ENCODE measurements at regions not wholly inside any gene's neighbourhood (a gene's known extent, or its start where the extent isn't known, plus 50 kb on each side); places are given as distances from the start of the nearest gene placed in this dataset.

GRCh38 chr1:4328402-4329071 lies 325.9 kb upstream of the AJAP1 start:
- ChIA-PET POLR2A (no interaction called here), CTCF (no interaction called here)

GRCh38 chr1:4330805-4331766 lies 323.3 kb upstream of the AJAP1 start:
- ChIA-PET CTCF (no interaction called here), POLR2A (no interaction called here)

DNA sequence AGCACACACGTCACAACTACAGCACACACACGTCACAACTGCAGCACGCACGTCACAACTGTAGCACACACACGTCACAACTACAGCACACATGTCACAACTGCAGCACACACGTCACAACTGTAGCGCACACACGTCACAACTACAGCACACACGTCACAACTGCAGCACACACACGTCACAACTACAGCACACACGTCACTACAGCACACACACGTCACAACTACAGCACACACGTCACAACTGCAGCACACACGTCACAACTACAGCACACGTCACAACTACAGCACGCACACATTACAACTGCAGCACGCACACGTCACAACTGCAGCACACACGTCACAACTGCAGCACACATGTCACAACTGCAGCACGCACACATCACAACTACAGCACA lies 322.6 kb upstream of the AJAP1 start:
- ChIA-PET CTCF (no interaction called here), POLR2A (no interaction called here)

DNA sequence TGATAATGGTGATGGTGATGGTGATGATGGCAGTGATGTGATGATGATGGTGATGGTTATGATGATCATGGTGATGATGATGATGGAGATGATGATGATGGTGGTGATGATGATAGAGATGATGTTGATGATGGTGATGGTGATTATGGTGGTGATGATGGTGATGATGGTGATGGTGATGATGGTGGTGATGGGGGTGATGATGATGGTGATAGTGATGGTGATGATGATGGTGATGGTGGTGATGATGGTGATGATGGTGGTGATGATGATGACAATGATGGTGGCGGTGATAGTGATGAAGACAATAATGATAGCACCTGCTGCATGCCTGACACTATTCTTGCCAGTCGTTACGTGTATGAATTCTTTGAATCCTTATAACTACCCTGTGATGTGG lies 317.9 kb upstream of the AJAP1 start:
- ChIA-PET CTCF (no interaction called here), POLR2A (no interaction called here)

GRCh38 chr1:4341421-4341820 lies 313.0 kb upstream of the AJAP1 start:
- POLR2A ChIA-PET = no interaction called here
- CTCF ChIA-PET = no interaction called here

DNA sequence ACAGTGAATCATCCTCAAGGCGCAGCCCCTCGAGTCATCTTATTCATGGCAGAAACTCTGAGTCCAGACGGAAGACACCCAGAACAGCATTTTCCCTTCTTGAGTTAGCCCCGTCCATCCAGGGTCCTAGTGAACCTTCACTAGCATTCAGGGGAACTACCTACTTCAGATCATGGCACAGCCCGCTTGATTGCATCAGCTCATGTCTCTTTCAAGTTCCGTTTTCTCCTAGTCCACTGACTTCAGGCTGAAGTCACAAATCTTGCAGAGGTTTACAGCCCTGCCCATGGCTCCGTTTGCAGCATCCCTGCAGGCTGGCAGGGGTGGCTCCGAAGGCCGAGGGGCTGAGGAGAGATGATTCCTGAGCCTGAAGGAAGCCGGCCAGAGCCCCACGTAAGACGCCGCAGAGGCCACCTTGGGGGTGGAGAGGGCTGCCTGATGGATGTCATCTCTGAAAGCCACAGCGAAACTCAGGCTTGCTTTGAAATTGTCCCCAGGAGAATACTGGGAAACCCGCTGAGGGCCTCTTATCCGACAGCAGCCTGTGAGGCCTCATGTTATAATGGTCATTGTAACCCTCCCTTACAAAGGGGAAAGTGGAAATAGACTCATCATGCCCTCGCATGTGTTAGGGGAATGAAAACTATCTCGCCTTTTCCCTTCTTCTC lies 310.2 kb upstream of the AJAP1 start:
- ChIA-PET POLR2A (no interaction called here), CTCF (no interaction called here)

- ChIA-PET CTCF (no interaction called here), POLR2A (no interaction called here)
Measured at GRCh38 chr1:4345094-4345493, 309.3 kb upstream of the AJAP1 start.

DNA sequence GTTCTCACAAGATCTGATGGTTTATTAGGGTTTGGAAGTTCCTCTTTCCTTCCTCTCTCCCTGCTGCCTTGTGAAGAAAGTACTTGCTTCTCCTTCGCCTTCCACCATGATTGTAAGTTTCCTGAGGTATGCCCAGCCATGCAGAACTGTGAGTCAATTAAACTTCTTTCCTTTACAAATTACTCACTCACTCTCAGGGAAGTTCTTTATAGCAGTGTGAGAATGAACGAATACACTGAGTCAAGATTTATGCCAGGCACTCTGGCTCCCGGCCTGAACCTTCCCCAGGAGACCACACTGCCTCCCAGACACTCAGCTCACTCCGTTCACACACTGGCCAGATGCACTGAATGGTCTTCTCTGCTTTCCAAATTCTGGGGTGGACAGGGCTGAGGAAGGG lies 308.3 kb upstream of the AJAP1 start:
- ChIA-PET POLR2A (no interaction called here), CTCF (no interaction called here)

GRCh38 chr1:4351453-4351852 lies 303.0 kb upstream of the AJAP1 start:
- POLR2A ChIA-PET = no interaction called here
- CTCF ChIA-PET = no interaction called here

GRCh38 chr1:4353090-4353856 lies 301.1 kb upstream of the AJAP1 start:
- POLR2A ChIA-PET = no interaction called here
- CTCF ChIA-PET = interaction anchor here (0.6 kb wide), 1 partner anchor 178 kb away, joined by 3 read pairs; no protein-coding TSS in a partner anchor

DNA sequence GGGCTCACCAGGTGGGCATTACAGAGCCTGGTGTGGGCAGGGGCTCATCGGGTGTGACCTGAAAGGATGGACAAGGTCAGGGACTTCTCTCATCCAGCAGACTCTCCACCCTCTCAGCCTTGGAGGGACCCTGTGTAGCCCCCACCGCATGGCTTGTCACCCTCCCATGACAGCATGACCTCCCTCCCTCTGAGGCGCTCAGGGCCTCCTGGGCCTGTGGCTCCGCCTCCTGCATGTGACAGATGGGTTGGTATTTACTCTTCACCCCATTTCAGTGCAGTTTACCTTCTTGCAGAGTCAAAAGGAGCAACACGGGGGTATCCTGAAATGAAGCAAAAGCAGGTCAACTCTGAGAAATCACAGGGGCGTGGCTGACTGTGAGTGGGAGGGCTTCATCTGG lies 298.6 kb upstream of the AJAP1 start:
- POLR2A ChIA-PET = no interaction called here
- CTCF ChIA-PET = no interaction called here

GRCh38 chr1:4362314-4363044 lies 291.9 kb upstream of the AJAP1 start:
- ChIA-PET POLR2A (no interaction called here), CTCF (no interaction called here)

DNA sequence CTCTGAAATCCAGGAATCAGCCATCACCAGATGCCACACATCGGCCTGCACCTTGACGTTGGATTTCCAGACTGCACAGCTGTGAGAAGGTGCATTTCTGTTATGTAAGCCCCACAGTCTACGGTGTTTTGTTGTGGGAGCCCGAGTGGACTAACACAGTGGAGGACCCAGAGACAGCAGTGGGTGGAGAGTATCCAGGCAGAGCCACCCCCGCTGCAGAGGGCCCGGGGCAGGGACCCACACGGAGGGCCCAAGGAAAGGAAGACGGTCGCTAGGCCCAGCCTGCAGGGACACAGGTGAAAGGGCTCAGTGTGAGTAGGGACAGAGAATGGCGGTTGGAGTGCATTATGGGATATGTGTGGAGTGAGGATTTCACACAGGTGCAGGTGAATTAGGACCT lies 288.3 kb upstream of the AJAP1 start:
- POLR2A ChIA-PET = no interaction called here

GRCh38 chr1:4367230-4367777 lies 287.1 kb upstream of the AJAP1 start:
- CTCF ChIA-PET = no interaction called here
- POLR2A ChIA-PET = no interaction called here

More for the DNA sequence above, 288.3 kb upstream of the AJAP1 start:
- CTCF ChIA-PET = no interaction called here

- POLR2A ChIA-PET = no interaction called here
- CTCF ChIA-PET = no interaction called here
Measured at GRCh38 chr1:4369335-4369734, 285.1 kb upstream of the AJAP1 start.

- POLR2A ChIA-PET = no interaction called here
- CTCF ChIA-PET = no interaction called here
Measured at GRCh38 chr1:4371849-4372248, 282.6 kb upstream of the AJAP1 start.

DNA sequence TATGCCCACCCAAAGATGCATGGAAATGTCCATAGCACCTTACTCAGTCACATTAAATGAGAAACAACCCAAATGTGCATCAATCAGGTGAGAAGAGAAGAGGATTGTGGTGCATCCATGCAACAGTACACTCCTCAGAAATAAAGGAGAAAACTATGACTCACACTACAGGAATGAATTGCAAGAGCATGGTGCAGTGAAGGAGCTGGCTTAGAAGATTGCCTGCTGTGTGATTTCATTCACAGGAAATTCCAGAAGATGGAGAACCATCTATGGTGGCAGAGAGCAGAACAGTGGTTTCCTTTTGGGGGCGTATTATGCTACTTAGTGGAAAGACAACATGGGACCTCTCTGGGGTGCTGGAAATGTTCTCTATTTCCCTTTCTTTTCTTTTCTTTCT lies 278.6 kb upstream of the AJAP1 start:
- ChIA-PET POLR2A (no interaction called here), CTCF (no interaction called here)

DNA sequence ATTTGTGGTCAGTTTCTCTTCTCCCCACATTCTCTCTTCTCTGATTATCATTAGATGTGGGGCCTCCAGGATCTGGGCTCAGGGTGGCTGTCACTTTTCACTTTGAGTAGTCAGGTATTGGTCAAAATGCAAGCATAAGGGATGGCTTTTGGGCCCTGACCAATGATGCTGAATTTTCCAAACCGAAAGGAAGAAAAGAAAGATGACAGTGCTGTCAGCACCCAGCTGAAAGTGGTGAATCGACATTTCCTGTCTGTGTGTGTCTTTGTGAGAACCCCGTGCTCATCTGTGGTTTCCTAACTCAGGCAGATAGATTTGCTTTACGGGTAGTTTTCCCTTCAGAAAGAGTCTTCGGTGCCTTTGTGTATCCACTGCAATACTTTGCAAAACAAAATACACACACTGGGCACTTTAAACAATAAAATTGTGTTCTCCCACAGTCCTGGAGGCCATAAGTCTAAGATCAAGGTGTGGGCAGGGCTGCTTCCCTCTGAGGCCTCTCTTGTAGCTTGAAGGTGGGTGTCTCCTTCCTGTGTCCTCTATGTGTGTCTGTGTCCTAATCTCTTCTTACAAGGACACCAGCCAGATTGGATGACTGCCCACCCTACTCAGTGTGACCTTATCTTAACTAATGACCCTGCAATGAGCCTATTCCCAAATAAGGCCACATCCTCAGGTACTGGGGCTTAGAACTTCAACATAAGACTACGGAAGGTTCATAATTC lies 274.8 kb upstream of the AJAP1 start:
- ChIA-PET POLR2A (no interaction called here), CTCF (no interaction called here)
